ENCODE measurements at regions not wholly inside any gene's neighbourhood (a gene's known extent, or its start where the extent isn't known, plus 50 kb on each side); places are given as distances from the start of the nearest gene placed in this dataset.

GRCh38 chr15:101541501-101542292 lies 52.2 kb upstream of the PCSK6 start:
- Mint-ChIP-seq H3K27ac (no peak overlapping the region), H3K27me3 (ENCODE audit: insufficient read depth, low read depth, poor library complexity) (peaks cover 14% of the 10 kb centered on the region)

GRCh38 chr15:101540480-101541239 lies 51.2 kb upstream of the PCSK6 start:
- Histone ChIP-seq H4K20me1 (replicated peaks; ENCODE audit: insufficient read depth) (no peaks in the 10 kb centered on the region), H3K9me2 (ENCODE audit: insufficient read depth) (no peaks in the 10 kb centered on the region), H3K27ac (ENCODE audit: low read depth) (no peak overlapping the region), H3K79me2 (replicated peaks; ENCODE audit: insufficient read depth) (no peaks in the 10 kb centered on the region), H3K4me1 (ENCODE audit: insufficient read depth) (no peaks in the 10 kb centered on the region), H2AFZ (no peak overlapping the region), H3F3A (replicated peaks; ENCODE audit: low read depth) (no peaks in the 10 kb centered on the region), H3K36me3 (ENCODE audit: insufficient read depth) (no peaks in the 10 kb centered on the region), H3K4me3 (no peak overlapping the region), H3K4me2 (no peak overlapping the region), H3K27me3 (ENCODE audit: insufficient read depth) (no peaks in the 10 kb centered on the region)
- Mint-ChIP-seq H3K27me3 (ENCODE audit: insufficient read depth, low read depth, poor library complexity) (peaks cover 14% of the 10 kb centered on the region), H3K9me3 (peaks cover 11% of the 10 kb centered on the region; the same call in 2 of the 3 replicates), H3K36me3 (ENCODE audit: low read depth) (peaks cover 4% of the 10 kb centered on the region; the same call in 1 of the 3 replicates), H3K27ac (no peak overlapping the region), H3K4me3 (no peak overlapping the region), H3K4me1 (no peaks in the 10 kb centered on the region)
- no peak for TF ChIP-seq EZH2 (IDR thresholded peaks at IDR 0.05; ENCODE audit: low read depth, unreplicated experiment)
- TF ChIP-seq CTCF (conservative IDR thresholded peaks at IDR 0.05; ENCODE audit: low read depth in 2 of 2), result peak in 1 of 2 experiments; percentile 28; a peak in 2 of 4 replicates
- DNase-seq (ENCODE audit: low spot score), result no peak
- no peak for ATAC-seq

More at GRCh38 chr15:101541501-101542292, 52.2 kb upstream of the PCSK6 start:
- Mint-ChIP-seq H3K9me3 (peaks cover 11% of the 10 kb centered on the region; the same call in 2 of the 3 replicates), H3K4me1 (no peaks in the 10 kb centered on the region), H3K4me3 (no peak overlapping the region), H3K36me3 (ENCODE audit: low read depth) (peaks cover 4% of the 10 kb centered on the region; the same call in 1 of the 3 replicates)
- H3K36me3 ChIP-seq (ENCODE audit: insufficient read depth), result no peaks in the 10 kb centered on the region
- H4K20me1 ChIP-seq (replicated peaks; ENCODE audit: insufficient read depth), result no peaks in the 10 kb centered on the region
- H3K27ac ChIP-seq (ENCODE audit: low read depth), result no peak overlapping the region
- no peaks in the 10 kb centered on the region for H3K9me2 ChIP-seq (ENCODE audit: insufficient read depth)
- no peaks in the 10 kb centered on the region for H3K79me2 ChIP-seq (replicated peaks; ENCODE audit: insufficient read depth)
- no peak for TF ChIP-seq POLR2AphosphoS5 (IDR thresholded peaks at IDR 0.05; ENCODE audit: low read depth)
- TF ChIP-seq JUNB (IDR thresholded peaks at IDR 0.05; ENCODE audit: unreplicated experiment), result no peak
- no peak for TF ChIP-seq CTCF (conservative IDR thresholded peaks at IDR 0.05; ENCODE audit: low read depth in 2 of 2)
- TF ChIP-seq NANOG (IDR thresholded peaks at IDR 0.05; ENCODE audit: borderline replicate concordance), result no peak
- DNase-seq (ENCODE audit: low spot score) (no peak), ATAC-seq (no peak)
- H3K27me3 ChIP-seq (ENCODE audit: insufficient read depth), result no peaks in the 10 kb centered on the region
- no peaks in the 10 kb centered on the region for H3K4me1 ChIP-seq (ENCODE audit: insufficient read depth)
- H2AFZ ChIP-seq, result no peak overlapping the region
- H3K4me3 ChIP-seq, result no peak overlapping the region
- H3F3A ChIP-seq (replicated peaks; ENCODE audit: low read depth), result no peaks in the 10 kb centered on the region
- no peak overlapping the region for H3K4me2 ChIP-seq

Data from GM23338 (cell line).